Activated CD4-positive, alpha-beta T cell treated with anti-CD3 and anti-CD28 coated beads, Interleukin-2, amount 50 U/mL, for 16 hours (primary cell): ENCODE measurements at regions not wholly inside any gene's neighbourhood (a gene's known extent, or its start where the extent isn't known, plus 50 kb on each side); places are given as distances from the start of the nearest gene placed in this dataset.

Experiments
- DNase-seq: peaks from one replicate; pipeline ENCODE4 v3.0.0-alpha.2; 2020

DNA sequence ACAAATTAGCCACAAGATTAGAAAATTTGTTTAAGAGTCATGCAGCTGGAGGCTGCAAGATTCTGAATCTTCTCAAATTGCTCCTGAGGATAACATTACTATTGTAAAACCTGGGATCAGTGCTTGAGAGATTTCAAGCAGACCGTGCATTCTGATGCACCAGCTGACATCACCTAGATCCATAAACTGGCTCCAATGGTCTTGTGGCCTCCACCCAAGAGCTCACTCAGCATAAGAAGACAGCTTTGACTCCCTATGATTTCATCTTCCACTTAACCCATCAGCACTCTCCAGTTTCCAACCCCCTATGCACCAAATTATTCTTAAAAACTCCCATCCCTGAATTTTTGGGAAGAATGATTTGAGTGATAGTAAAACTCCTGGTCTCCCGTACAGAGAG is 1007.9 kb upstream of the TENM4 start:
- no peak for DNase-seq

GRCh38 chr11:80443177-80443576 is 1002.3 kb upstream of the TENM4 start:
- no peak for DNase-seq

DNA sequence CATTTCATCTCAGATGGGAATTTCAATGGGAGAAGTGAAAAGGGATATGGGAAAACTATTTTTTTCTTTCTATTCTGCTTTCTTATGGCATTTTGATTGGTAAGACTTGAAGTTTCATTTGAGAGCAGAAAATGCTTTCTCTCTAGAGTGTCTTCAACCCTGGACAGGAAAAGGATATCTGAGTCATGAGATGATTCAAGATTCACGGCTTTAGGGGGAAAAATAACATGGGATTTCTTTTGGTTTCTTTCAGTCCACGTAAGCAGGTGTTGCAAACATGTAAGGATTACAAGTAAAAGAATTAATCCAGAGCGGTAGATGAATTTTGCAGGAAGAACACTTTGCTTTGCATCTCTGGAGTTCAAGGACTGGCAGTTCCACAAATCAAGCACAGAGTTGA is 1001.0 kb upstream of the TENM4 start:
- DNase-seq = no peak

- DNase-seq = no peak
Observed at GRCh38 chr11:80440835-80441234, 1000.0 kb upstream of the TENM4 start.

DNA sequence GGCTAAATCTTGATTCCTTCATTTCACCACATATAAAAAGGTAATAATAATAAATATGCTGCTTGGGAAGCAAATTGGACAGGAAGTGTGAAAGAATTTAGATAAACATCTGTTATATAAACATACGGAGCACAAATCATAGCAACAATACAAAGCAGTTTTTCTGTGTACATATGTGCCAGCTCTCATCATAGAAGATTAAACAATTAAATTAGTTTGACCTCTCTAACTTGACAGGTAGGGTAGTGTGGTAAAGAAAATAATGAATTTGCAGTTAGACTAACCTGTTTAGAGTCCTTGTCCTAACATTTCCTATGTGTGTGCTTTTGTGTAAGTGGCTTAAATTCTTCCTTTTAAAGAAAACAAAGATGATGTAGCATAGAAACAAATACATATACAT is 995.7 kb upstream of the TENM4 start:
- no peak for DNase-seq

DNA sequence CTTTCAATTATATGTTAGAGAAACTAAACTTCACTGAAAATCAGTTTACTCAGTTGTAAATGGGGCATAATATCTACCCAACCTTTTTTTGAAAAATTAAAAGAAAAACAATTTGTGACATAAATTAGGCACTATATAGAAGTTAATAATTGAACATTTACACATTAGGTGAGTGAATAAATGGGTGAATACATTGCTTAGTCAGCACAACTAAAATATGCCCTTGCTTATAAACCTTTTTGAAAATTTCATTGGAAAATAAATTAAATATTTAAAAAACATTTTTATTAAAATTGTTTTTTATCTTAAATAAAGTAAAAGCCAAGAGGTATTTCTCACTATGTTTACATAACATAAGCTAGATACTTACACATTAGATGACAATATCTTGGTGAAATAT is 994.5 kb upstream of the TENM4 start:
- no peak for DNase-seq

- no peak for DNase-seq
Observed at GRCh38 chr11:80432057-80432456, 991.2 kb upstream of the TENM4 start.

DNA sequence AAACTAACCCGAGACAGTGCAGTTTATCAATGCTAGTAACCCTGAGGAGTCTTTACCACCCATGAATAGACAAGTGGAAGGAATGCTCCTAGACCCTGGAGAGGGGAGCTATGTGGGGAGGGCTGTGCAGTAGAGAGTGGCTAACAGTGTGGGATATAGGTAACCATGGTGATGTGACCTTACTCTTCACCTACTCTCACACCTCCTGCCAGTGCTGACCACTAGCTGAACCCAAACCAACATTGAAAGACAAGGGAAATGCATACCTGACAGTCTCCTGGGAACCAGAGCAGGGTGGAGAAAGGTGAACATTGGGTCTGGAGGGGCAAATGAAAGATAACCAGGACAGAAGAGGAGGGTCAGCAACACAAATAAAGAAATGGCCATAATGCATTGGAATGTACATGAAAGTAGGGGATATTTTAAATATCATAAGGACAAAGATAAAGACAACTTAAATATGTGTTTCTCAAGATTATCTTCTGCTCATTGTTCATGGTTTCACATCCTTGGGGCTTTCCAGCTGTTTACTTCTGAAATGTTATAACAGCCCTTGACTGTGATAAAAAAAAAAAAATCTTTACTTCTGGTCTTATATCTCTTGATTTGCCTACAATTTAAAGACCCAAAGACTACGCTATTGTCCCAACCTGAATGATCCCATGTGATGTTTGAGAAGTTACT is 983.3 kb upstream of the TENM4 start:
- DNase-seq = no peak

GRCh38 chr11:80420374-80420773 is 979.5 kb upstream of the TENM4 start:
- no peak for DNase-seq

- DNase-seq = no peak
Observed at GRCh38 chr11:80417681-80418080, 976.9 kb upstream of the TENM4 start.

GRCh38 chr11:80415580-80415979 is 974.8 kb upstream of the TENM4 start:
- DNase-seq = no peak

GRCh38 chr11:80414181-80415165 is 973.6 kb upstream of the TENM4 start:
- no peak for DNase-seq

- no peak for DNase-seq
Observed at GRCh38 chr11:80412604-80413003, 971.8 kb upstream of the TENM4 start.

DNA sequence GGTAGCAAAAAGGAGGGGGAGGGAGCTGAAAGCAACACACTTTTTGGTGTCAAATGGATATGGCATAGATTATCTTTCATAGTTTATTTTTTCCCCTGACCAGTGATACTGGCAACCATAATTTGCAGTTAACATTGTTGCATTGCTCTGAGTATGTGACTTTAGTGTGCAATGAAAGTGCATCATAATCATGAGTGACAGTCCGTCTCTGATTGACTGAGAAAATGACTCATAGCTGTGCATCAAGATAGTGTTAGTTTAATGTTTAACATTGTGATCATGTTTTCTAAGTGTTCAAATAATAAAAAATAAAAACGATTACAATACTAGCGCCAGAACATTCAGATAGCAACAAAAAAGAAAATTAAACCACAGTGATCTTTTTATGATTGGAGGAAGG is 952.4 kb upstream of the TENM4 start:
- DNase-seq = no peak

DNA sequence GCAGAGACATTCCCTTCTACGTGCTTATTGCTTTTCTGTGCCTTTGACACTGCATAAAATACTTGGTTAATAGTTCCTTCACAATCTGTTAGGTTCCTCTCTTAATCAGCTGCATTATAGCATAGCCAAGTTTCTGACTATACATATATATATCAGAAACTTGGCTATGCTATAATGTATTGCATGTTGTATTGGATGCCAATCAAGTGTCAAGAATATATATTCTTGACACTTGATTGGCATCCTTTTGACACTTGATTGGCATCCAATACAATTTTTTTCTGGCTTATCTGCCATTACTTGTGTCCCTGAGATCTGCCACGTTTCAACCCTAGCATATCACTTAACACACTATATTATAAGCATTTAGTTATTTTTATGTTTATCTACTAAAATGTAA is 949.7 kb upstream of the TENM4 start:
- DNase-seq = no peak

GRCh38 chr11:80388536-80388935 is 947.7 kb upstream of the TENM4 start:
- no peak for DNase-seq

DNA sequence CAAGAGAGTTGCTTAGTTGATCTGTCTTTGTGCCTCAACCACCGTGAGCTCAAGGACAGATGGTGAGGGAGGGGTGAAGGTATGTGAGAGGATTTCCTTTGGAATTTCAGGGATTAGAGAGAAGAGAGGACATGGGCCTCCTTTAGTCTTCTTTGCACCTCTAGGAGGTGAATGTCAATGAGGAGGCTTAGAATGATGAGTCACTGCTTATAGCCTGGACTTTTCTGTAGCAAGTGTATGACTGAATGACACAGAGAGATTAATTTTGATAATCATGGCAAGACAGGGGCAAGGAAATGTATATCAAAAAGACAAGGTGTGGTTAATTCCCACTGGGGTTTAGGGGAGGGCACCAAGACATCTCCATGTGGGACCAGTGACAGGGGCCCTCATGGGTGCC is 947.3 kb upstream of the TENM4 start:
- no peak for DNase-seq

- no peak for DNase-seq
Observed at GRCh38 chr11:80383655-80384054, 942.8 kb upstream of the TENM4 start.

GRCh38 chr11:80379620-80380278 is 938.9 kb upstream of the TENM4 start:
- DNase-seq = no peak

GRCh38 chr11:80371931-80372330 is 931.1 kb upstream of the TENM4 start:
- DNase-seq = no peak

DNA sequence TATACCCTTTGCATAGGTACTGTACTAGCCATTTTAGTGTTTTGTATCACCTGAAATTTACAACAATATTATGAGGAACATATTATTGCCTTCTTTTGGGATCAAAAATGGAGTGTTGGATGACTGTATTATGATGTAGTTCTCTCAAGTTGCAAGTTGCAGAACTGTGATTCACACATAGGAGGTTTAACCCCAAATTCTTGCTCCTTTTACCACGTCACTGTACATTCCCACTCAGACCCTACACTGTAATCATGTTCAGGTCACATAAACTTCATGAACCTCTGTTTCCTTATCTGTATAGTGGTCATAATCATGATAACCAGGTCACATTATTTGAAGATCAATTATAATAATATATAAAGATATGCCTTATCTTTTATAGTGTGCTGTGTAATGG is 925.1 kb upstream of the TENM4 start:
- DNase-seq = no peak

- no peak for DNase-seq
Observed at GRCh38 chr11:80365076-80365725, 924.4 kb upstream of the TENM4 start.
